ENCODE measurements at regions not wholly inside any gene's neighbourhood (a gene's known extent, or its start where the extent isn't known, plus 50 kb on each side); places are given as distances from the start of the nearest gene placed in this dataset.

GRCh38 chr1:82901118-82901517 lies 1097.8 kb downstream of the TTLL7 start:
- H3K4me3 ChIP-seq (ENCODE audit: low read depth, low read length), result no peak overlapping the region
- no peak for TF ChIP-seq MYC (IDR thresholded peaks at IDR 0.05; ENCODE audit: low read depth, low read length)
- TF ChIP-seq MAX (IDR thresholded peaks at IDR 0.05; ENCODE audit: low read depth, low read length), result no peak
- TF ChIP-seq POLR2A (IDR thresholded peaks at IDR 0.05; ENCODE audit: extremely low read depth, insufficient read length), result no peak
- TF ChIP-seq CTCF (IDR thresholded peaks at IDR 0.05; ENCODE audit: low read depth, low read length), result no peak
- DNase-seq (ENCODE audit: low read depth), result no peak

GRCh38 chr1:82899017-82899416 lies 1098.3 kb downstream of the ADGRL2 start:
- TF ChIP-seq CTCF (IDR thresholded peaks at IDR 0.05; ENCODE audit: low read depth, low read length) (no peak), MYC (IDR thresholded peaks at IDR 0.05; ENCODE audit: low read depth, low read length) (no peak), POLR2A (IDR thresholded peaks at IDR 0.05; ENCODE audit: extremely low read depth, insufficient read length) (no peak), MAX (IDR thresholded peaks at IDR 0.05; ENCODE audit: low read depth, low read length) (no peak)
- DNase-seq (ENCODE audit: low read depth), result no peak
- H3K4me3 ChIP-seq (ENCODE audit: low read depth, low read length), result no peak overlapping the region

GRCh38 chr1:82897549-82897948 lies 1096.8 kb downstream of the ADGRL2 start:
- H3K4me3 ChIP-seq (ENCODE audit: low read depth, low read length), result no peak overlapping the region
- no peak for TF ChIP-seq CTCF (IDR thresholded peaks at IDR 0.05; ENCODE audit: low read depth, low read length)
- no peak for TF ChIP-seq POLR2A (IDR thresholded peaks at IDR 0.05; ENCODE audit: extremely low read depth, insufficient read length)
- no peak for TF ChIP-seq MAX (IDR thresholded peaks at IDR 0.05; ENCODE audit: low read depth, low read length)
- no peak for TF ChIP-seq MYC (IDR thresholded peaks at IDR 0.05; ENCODE audit: low read depth, low read length)
- no peak for DNase-seq (ENCODE audit: low read depth)

GRCh38 chr1:82896036-82896435 lies 1095.3 kb downstream of the ADGRL2 start:
- TF ChIP-seq MYC (IDR thresholded peaks at IDR 0.05; ENCODE audit: low read depth, low read length) (no peak), MAX (IDR thresholded peaks at IDR 0.05; ENCODE audit: low read depth, low read length) (no peak), CTCF (IDR thresholded peaks at IDR 0.05; ENCODE audit: low read depth, low read length) (no peak), POLR2A (IDR thresholded peaks at IDR 0.05; ENCODE audit: extremely low read depth, insufficient read length) (no peak)
- DNase-seq (ENCODE audit: low read depth), result no peak

GRCh38 chr1:82894635-82895034 lies 1093.9 kb downstream of the ADGRL2 start:
- TF ChIP-seq MAX (IDR thresholded peaks at IDR 0.05; ENCODE audit: low read depth, low read length) (no peak), CTCF (IDR thresholded peaks at IDR 0.05; ENCODE audit: low read depth, low read length) (no peak), POLR2A (IDR thresholded peaks at IDR 0.05; ENCODE audit: extremely low read depth, insufficient read length) (no peak), MYC (IDR thresholded peaks at IDR 0.05; ENCODE audit: low read depth, low read length) (no peak)
- no peak for DNase-seq (ENCODE audit: low read depth)
- no peak overlapping the region for H3K4me3 ChIP-seq (ENCODE audit: low read depth, low read length)

More at GRCh38 chr1:82896036-82896435, 1095.3 kb downstream of the ADGRL2 start:
- no peak overlapping the region for H3K4me3 ChIP-seq (ENCODE audit: low read depth, low read length)

Data from NB4 (cell line).